ENCODE measurements at regions not wholly inside any gene's neighbourhood (a gene's known extent, or its start where the extent isn't known, plus 50 kb on each side); places are given as distances from the start of the nearest gene placed in this dataset.

DNA sequence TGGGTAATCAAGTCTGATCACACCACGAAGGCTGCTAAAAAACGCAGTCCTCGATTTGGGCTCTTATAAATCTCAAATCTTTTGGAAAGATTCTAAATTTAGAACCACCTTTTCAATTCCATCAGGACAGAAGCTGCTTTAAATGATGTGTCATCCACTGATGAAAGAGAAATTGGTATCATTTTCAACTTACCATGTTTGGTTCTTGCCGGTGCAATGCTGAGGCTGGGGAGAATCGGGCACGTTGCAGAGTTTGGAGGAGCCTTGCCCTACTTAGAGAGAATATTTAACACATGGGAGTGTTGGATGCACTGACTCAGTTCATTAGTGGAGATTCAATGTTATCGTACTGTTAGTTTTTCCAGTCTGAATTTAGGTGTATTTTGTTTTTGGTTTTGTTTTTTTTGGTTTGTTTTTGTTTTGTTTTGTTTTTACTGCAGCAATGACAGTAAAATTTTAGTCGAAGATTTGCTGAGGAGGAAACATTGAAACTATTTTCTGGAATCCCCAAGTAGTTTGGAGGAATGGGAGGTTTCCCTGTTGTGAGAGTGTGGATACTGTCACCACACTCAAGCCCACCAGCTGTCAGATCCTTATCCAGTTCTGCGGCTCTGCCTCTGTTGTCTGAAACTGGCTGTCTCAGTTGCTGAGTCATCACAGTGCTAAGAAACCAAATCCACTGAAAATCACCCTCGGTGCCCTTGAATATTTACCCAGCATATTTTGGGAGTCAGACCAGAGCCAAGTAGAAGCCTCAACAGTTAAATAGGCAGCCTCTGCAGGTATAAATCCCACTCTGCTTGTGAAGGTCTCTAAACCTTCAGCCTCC lies 497.0 kb downstream of the BTBD3 start:
- ATAC-seq (no peak), DNase-seq (no peak)
- no peaks in the 10 kb centered on the region for H3K36me3 ChIP-seq
- in situ Hi-C loops (cut with MboI; ENCODE audit: low sequenced_read_pairs in 4 of 4) (no loop called here), intact Hi-C loops (cut with DNase I; ENCODE audit: low total_unique reads) (no loop called here)
- no peak overlapping the region for H3K4me3 ChIP-seq
- H3K9me3 ChIP-seq: no peaks in the 10 kb centered on the region
- H3K4me1 ChIP-seq: no peaks in the 10 kb centered on the region
- TF ChIP-seq, protein P1, sequence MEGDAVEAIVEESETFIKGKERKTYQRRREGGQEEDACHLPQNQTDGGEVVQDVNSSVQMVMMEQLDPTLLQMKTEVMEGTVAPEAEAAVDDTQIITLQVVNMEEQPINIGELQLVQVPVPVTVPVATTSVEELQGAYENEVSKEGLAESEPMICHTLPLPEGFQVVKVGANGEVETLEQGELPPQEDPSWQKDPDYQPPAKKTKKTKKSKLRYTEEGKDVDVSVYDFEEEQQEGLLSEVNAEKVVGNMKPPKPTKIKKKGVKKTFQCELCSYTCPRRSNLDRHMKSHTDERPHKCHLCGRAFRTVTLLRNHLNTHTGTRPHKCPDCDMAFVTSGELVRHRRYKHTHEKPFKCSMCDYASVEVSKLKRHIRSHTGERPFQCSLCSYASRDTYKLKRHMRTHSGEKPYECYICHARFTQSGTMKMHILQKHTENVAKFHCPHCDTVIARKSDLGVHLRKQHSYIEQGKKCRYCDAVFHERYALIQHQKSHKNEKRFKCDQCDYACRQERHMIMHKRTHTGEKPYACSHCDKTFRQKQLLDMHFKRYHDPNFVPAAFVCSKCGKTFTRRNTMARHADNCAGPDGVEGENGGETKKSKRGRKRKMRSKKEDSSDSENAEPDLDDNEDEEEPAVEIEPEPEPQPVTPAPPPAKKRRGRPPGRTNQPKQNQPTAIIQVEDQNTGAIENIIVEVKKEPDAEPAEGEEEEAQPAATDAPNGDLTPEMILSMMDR (IDR thresholded peaks at IDR 0.05 in 4 of 5, conservative IDR thresholded peaks at IDR 0.05 in 1 of 5): no peak
- no peak for TF ChIP-seq POLR2A (IDR thresholded peaks at IDR 0.05)
- no peak overlapping the region for H3K27ac ChIP-seq
- H3K27me3 ChIP-seq: no peaks in the 10 kb centered on the region

DNA sequence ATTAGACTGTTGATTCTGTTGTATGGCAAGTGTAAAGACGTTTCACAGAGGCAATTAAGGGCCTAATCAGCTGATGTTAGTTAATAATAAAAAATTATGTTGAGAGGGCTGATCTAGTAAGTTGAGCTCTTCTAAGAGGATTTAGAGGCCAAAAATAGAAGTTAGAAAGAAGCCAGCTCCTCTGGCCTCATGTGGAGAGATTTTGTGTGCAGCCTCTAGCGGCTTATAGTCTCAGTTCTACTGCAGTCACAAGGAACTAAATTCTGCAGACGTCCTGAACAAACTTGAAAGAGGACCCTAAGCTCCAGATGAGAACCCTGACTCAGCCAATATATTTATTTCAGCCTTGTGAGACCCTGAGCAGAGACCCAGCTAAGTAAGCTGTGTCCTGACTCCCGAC lies 498.6 kb downstream of the BTBD3 start:
- no peaks in the 10 kb centered on the region for H3K4me1 ChIP-seq
- H3K9me3 ChIP-seq: no peaks in the 10 kb centered on the region
- intact Hi-C loops (cut with DNase I; ENCODE audit: low total_unique reads) (no loop called here), in situ Hi-C loops (cut with MboI; ENCODE audit: low sequenced_read_pairs in 4 of 4) (no loop called here)
- H3K4me3 ChIP-seq: no peak overlapping the region
- DNase-seq (no peak), ATAC-seq (no peak)
- H3K27ac ChIP-seq: no peak overlapping the region
- no peaks in the 10 kb centered on the region for H3K36me3 ChIP-seq
- TF ChIP-seq, protein P1 (IDR thresholded peaks at IDR 0.05 in 4 of 5, conservative IDR thresholded peaks at IDR 0.05 in 1 of 5): no peak
- TF ChIP-seq POLR2A (IDR thresholded peaks at IDR 0.05): no peak
- H3K27me3 ChIP-seq: no peaks in the 10 kb centered on the region

DNA sequence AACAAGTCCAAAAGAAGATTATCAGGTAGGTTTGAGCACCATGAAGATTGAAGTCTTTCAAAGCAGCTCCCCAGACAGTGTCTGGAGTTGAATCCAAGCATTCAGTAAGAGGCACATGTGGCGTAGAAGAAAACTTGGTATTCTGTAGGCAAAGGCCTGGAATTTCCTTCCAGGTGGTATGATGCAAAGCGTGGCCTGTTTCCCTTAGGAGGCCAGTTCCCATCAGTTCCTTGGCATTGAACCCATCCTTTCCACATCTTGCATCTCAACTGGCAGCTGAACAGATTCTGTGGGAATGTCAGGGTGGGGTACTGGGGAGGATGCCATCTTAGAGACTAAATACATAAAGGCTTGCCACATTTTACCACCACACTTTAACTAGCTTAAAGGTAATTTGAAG lies 516.0 kb downstream of the BTBD3 start:
- H3K27ac ChIP-seq: no peak overlapping the region
- H3K36me3 ChIP-seq: no peaks in the 10 kb centered on the region
- H3K27me3 ChIP-seq: no peaks in the 10 kb centered on the region
- intact Hi-C loops (cut with DNase I; ENCODE audit: low total_unique reads) (no loop called here), in situ Hi-C loops (cut with MboI; ENCODE audit: low sequenced_read_pairs in 4 of 4) (no loop called here)
- H3K4me3 ChIP-seq: no peak overlapping the region
- no peaks in the 10 kb centered on the region for H3K9me3 ChIP-seq
- DNase-seq (no peak), ATAC-seq (no peak)
- TF ChIP-seq POLR2A (IDR thresholded peaks at IDR 0.05): no peak
- TF ChIP-seq, protein P1 (IDR thresholded peaks at IDR 0.05 in 4 of 5, conservative IDR thresholded peaks at IDR 0.05 in 1 of 5): no peak
- H3K4me1 ChIP-seq: no peaks in the 10 kb centered on the region

DNA sequence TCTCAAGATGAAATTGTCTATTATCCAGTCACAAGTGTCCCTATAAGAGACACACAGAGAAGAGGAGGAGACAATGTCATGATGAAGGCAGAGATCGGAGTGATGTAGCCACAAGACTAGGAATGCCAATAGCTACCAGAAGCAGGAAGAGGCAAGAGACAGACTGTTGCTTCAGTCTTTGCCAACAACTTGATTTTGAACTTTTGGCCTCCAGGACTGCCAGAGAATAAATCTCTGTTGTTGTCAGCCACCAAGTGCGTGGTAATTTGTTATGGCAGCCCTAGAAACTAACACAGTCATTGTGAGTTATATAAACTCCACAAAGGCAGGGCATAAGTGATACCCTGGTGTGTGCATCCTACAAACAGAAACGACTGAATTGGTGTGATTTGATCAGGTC lies 517.0 kb downstream of the BTBD3 start:
- Histone ChIP-seq H3K4me1 (no peaks in the 10 kb centered on the region), H3K27me3 (no peaks in the 10 kb centered on the region), H3K4me3 (no peak overlapping the region), H3K9me3 (no peaks in the 10 kb centered on the region), H3K36me3 (no peaks in the 10 kb centered on the region), H3K27ac (no peak overlapping the region)
- TF ChIP-seq, protein P1 (IDR thresholded peaks at IDR 0.05 in 4 of 5, conservative IDR thresholded peaks at IDR 0.05 in 1 of 5): no peak
- no peak for TF ChIP-seq POLR2A (IDR thresholded peaks at IDR 0.05)
- ATAC-seq: no peak
- DNase-seq: no peak
- in situ Hi-C loops (cut with MboI; ENCODE audit: low sequenced_read_pairs in 4 of 4): no loop called here
- intact Hi-C loops (cut with DNase I; ENCODE audit: low total_unique reads): no loop called here

DNA sequence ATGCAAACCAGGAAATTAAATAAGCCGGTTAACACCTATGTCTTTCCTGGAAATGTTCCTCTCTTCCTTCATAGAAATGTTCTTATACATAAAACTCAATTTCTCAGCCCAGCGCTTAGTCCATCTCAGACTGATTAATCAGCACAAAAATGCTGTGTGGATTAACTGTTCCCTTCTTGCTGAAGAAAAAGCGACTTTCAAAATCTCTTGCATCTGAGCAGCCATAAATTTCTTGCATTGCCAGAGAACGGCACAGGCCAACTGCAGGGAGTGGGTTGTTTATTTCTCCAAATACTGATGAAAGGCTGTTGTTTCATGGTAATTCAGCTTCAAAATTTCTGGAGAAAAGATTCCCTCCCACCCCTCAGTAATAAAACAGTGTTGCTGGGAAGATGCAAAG lies 517.6 kb downstream of the BTBD3 start:
- in situ Hi-C loops (cut with MboI; ENCODE audit: low sequenced_read_pairs in 4 of 4): no loop called here
- DNase-seq: no peak

More for the DNA sequence above, 517.6 kb downstream of the BTBD3 start:
- TF ChIP-seq, protein P1 (IDR thresholded peaks at IDR 0.05 in 4 of 5, conservative IDR thresholded peaks at IDR 0.05 in 1 of 5): no peak
- TF ChIP-seq POLR2A (IDR thresholded peaks at IDR 0.05): no peak
- intact Hi-C loops (cut with DNase I; ENCODE audit: low total_unique reads): no loop called here
- no peaks in the 10 kb centered on the region for H3K27me3 ChIP-seq
- H3K36me3 ChIP-seq: no peaks in the 10 kb centered on the region
- no peaks in the 10 kb centered on the region for H3K4me1 ChIP-seq
- no peak for ATAC-seq
- no peak overlapping the region for H3K4me3 ChIP-seq
- H3K9me3 ChIP-seq: no peaks in the 10 kb centered on the region
- H3K27ac ChIP-seq: no peak overlapping the region
